ENCODE measurements at regions not wholly inside any gene's neighbourhood (a gene's known extent, or its start where the extent isn't known, plus 50 kb on each side); places are given as distances from the start of the nearest gene placed in this dataset.

- no peak for DNase-seq
- no peak overlapping the region for H3K27ac ChIP-seq
- intact Hi-C loops (cut with DNase I): no loop called here
- TF ChIP-seq, protein P1, sequence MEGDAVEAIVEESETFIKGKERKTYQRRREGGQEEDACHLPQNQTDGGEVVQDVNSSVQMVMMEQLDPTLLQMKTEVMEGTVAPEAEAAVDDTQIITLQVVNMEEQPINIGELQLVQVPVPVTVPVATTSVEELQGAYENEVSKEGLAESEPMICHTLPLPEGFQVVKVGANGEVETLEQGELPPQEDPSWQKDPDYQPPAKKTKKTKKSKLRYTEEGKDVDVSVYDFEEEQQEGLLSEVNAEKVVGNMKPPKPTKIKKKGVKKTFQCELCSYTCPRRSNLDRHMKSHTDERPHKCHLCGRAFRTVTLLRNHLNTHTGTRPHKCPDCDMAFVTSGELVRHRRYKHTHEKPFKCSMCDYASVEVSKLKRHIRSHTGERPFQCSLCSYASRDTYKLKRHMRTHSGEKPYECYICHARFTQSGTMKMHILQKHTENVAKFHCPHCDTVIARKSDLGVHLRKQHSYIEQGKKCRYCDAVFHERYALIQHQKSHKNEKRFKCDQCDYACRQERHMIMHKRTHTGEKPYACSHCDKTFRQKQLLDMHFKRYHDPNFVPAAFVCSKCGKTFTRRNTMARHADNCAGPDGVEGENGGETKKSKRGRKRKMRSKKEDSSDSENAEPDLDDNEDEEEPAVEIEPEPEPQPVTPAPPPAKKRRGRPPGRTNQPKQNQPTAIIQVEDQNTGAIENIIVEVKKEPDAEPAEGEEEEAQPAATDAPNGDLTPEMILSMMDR (IDR thresholded peaks at IDR 0.05): no peak
- H3K4me3 ChIP-seq: no peak overlapping the region
- H3K4me1 ChIP-seq: no peaks in the 10 kb centered on the region
- H3K9me3 ChIP-seq: no peaks in the 10 kb centered on the region
- H3K27me3 ChIP-seq (ENCODE audit: low read depth): no peaks in the 10 kb centered on the region
- no peaks in the 10 kb centered on the region for H3K36me3 ChIP-seq
- no peak for ATAC-seq
Measured at GRCh38 chr4:22203711-22204011, 255.1 kb upstream of the KCNIP4 start.

GRCh38 chr4:22202975-22203710 is 254.6 kb upstream of the KCNIP4 start:
- no peak for DNase-seq
- no peaks in the 10 kb centered on the region for H3K9me3 ChIP-seq
- H3K4me3 ChIP-seq: no peak overlapping the region
- TF ChIP-seq, protein P1 (IDR thresholded peaks at IDR 0.05): no peak
- H3K27ac ChIP-seq: no peak overlapping the region
- H3K27me3 ChIP-seq (ENCODE audit: low read depth): no peaks in the 10 kb centered on the region
- no peaks in the 10 kb centered on the region for H3K4me1 ChIP-seq
- intact Hi-C loops (cut with DNase I): no loop called here
- no peaks in the 10 kb centered on the region for H3K36me3 ChIP-seq
- no peak for ATAC-seq

DNA sequence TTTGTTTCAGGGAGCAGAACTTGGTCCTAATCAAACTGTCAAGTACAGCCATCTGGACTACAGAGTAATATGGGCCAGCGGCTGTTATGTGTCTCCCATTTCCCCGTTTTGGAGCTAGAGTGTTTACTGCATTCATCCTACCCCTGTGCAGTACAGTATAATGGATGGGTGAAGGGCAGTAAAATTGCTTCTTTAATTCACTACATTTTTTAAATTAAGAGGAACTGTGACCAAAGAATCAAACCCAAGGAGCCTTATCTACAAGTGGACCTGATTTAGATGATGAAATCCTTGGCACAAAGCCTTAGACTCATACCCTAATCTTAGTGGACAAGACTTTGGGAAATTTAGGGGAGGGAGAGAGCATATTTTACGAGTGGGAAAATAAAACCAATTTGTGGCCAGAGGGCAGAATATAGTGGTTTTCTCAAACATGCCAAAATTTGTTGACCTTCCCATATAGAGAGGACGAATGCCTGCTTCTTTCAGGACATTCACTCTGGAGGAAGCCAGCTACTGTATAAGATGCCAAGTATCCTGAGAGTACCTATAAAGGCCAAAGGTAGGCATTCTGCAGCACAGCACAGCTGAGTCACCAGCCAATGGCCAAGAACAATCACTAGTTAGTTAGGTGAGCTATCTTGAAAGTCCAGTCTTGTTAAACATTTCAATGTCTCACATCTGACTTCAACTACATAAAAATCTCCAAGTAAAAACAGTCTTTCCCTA is 253.8 kb upstream of the KCNIP4 start:
- TF ChIP-seq, protein P1 (IDR thresholded peaks at IDR 0.05): no peak
- H3K27me3 ChIP-seq (ENCODE audit: low read depth): no peaks in the 10 kb centered on the region
- H3K27ac ChIP-seq: no peak overlapping the region
- H3K9me3 ChIP-seq: no peaks in the 10 kb centered on the region
- intact Hi-C loops (cut with DNase I): no loop called here
- no peak overlapping the region for H3K4me3 ChIP-seq
- no peak for ATAC-seq
- DNase-seq: no peak
- no peaks in the 10 kb centered on the region for H3K4me1 ChIP-seq
- H3K36me3 ChIP-seq: no peaks in the 10 kb centered on the region

DNA sequence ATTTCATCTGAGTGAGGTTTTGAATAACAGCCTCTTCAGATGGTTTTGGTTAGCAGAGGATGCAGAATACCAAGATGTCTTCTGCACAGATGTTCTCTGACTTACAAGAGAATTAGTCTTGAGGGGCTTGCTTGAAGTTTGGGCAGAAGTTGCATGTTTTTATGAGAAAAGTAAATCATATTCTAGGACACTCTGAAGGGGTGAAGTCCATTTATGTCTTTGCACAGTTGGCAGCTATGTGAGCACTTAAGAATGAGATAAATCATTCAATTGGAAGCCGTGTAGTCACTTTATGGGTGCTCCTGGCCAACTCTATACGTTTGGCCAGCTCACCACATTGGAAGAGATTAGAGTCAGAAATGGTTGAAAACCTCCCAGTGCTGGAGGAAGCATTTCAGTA is 252.7 kb upstream of the KCNIP4 start:
- Histone ChIP-seq H3K36me3 (no peaks in the 10 kb centered on the region), H3K4me1 (no peaks in the 10 kb centered on the region), H3K9me3 (no peaks in the 10 kb centered on the region), H3K27ac (no peak overlapping the region), H3K4me3 (no peak overlapping the region), H3K27me3 (ENCODE audit: low read depth) (no peaks in the 10 kb centered on the region)
- TF ChIP-seq, protein P1 (IDR thresholded peaks at IDR 0.05): no peak
- ATAC-seq (no peak), DNase-seq (no peak)
- intact Hi-C loops (cut with DNase I): no loop called here

DNA sequence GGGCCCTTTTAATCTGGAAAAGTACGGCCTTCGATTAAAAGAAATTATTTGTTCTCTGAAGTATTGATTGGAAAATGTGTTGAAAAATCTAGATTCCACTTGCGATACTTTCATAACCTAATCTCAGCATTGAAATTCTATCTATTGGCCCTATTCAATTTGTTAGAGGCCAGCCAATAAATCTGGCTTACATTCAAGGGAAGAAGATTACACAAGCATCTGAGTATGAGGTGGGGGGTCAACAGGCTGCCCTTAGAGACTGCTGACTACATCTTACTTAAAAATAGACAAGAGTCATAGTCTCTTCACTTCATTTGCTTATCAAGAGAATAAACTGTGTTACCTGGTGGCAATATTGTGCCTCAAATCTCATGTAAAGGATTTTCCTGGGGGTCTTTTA is 248.0 kb upstream of the KCNIP4 start:
- ATAC-seq (no peak), DNase-seq (no peak)
- TF ChIP-seq, protein P1 (IDR thresholded peaks at IDR 0.05): no peak
- Histone ChIP-seq H3K4me3 (no peak overlapping the region), H3K27ac (no peak overlapping the region), H3K36me3 (no peaks in the 10 kb centered on the region), H3K4me1 (no peaks in the 10 kb centered on the region), H3K27me3 (ENCODE audit: low read depth) (no peaks in the 10 kb centered on the region), H3K9me3 (no peaks in the 10 kb centered on the region)
- intact Hi-C loops (cut with DNase I): no loop called here
